ENCODE measurements at regions not wholly inside any gene's neighbourhood (a gene's known extent, or its start where the extent isn't known, plus 50 kb on each side); places are given as distances from the start of the nearest gene placed in this dataset.
A peak's percentile ranks its signal among the peaks of the same experiment; 100 is the strongest.
"Not testable (repeated sequence)": the region's sequence is repeated elsewhere in the genome, so short reads cannot be mapped to it uniquely, and the experiment has no call there.

- H3K4me1 ChIP-seq (ENCODE audit: control insufficient read depth, insufficient read depth, low read length); H3K27ac ChIP-seq (ENCODE audit: low read length); H3K9me3 ChIP-seq (ENCODE audit: control insufficient read depth, low read depth, low read length); H3K36me3 ChIP-seq (ENCODE audit: control insufficient read depth, insufficient read depth, low read length); H3K4me3 ChIP-seq (ENCODE audit: low read length); DNase-seq; H3K27me3 ChIP-seq (ENCODE audit: control insufficient read depth, insufficient read depth, low read length): not testable (repeated sequence)
- WGBS (ENCODE audit: insufficient coverage, low lambda C conversion rate), result no CpG with 5 or more reads among the region's 2 CpGs
These were observed 54.0 kb downstream of the ZCCHC13 start for GRCh38 chrX:74358013-74358412.

- Histone ChIP-seq H3K9me3 (ENCODE audit: control insufficient read depth, low read depth, low read length) (no peaks in the 10 kb centered on the region), H3K4me1 (ENCODE audit: control insufficient read depth, insufficient read depth, low read length) (no peaks in the 10 kb centered on the region), H3K36me3 (ENCODE audit: control insufficient read depth, insufficient read depth, low read length) (no peaks in the 10 kb centered on the region), H3K27ac (ENCODE audit: low read length) (no peak overlapping the region), H3K4me3 (ENCODE audit: low read length) (no peak overlapping the region), H3K27me3 (ENCODE audit: control insufficient read depth, insufficient read depth, low read length) (no peaks in the 10 kb centered on the region)
- no CpG with 5 or more reads among the region's 1 CpG for WGBS (ENCODE audit: insufficient coverage, low lambda C conversion rate)
- DNase-seq, result no peak
These were observed 57.4 kb upstream of the SLC16A2 start for GRCh38 chrX:74363914-74364313.

- Histone ChIP-seq H3K27me3 (ENCODE audit: control insufficient read depth, insufficient read depth, low read length) (no peaks in the 10 kb centered on the region), H3K4me3 (ENCODE audit: low read length) (no peak overlapping the region)
These were observed 51.6 kb upstream of the SLC16A2 start for GRCh38 chrX:74369666-74370065.

GRCh38 chrX:74370487-74370886, 50.8 kb upstream of the SLC16A2 start:
- no peaks in the 10 kb centered on the region for H3K4me1 ChIP-seq (ENCODE audit: control insufficient read depth, insufficient read depth, low read length)
- H3K27ac ChIP-seq (ENCODE audit: low read length), result no peak overlapping the region
- peak; percentile 4 to 39 for DNase-seq
- H3K36me3 ChIP-seq (ENCODE audit: control insufficient read depth, insufficient read depth, low read length), result no peaks in the 10 kb centered on the region
- H3K9me3 ChIP-seq (ENCODE audit: control insufficient read depth, low read depth, low read length), result no peaks in the 10 kb centered on the region
- no peaks in the 10 kb centered on the region for H3K27me3 ChIP-seq (ENCODE audit: control insufficient read depth, insufficient read depth, low read length)
- no peak overlapping the region for H3K4me3 ChIP-seq (ENCODE audit: low read length)

More at GRCh38 chrX:74369666-74370065, 51.6 kb upstream of the SLC16A2 start:
- Histone ChIP-seq H3K9me3 (ENCODE audit: control insufficient read depth, low read depth, low read length) (no peaks in the 10 kb centered on the region), H3K36me3 (ENCODE audit: control insufficient read depth, insufficient read depth, low read length) (no peaks in the 10 kb centered on the region), H3K4me1 (ENCODE audit: control insufficient read depth, insufficient read depth, low read length) (no peaks in the 10 kb centered on the region), H3K27ac (ENCODE audit: low read length) (no peak overlapping the region)
- DNase-seq, result no peak
- WGBS (ENCODE audit: insufficient coverage, low lambda C conversion rate), result no CpG with 5 or more reads among the region's 1 CpG

- H3K27me3 ChIP-seq (ENCODE audit: control insufficient read depth, insufficient read depth, low read length), result no peaks in the 10 kb centered on the region
- no peak overlapping the region for H3K4me3 ChIP-seq (ENCODE audit: low read length)
- no peak overlapping the region for H3K27ac ChIP-seq (ENCODE audit: low read length)
- WGBS (ENCODE audit: insufficient coverage, low lambda C conversion rate), result 100% methylated on average over 1 of the region's 4 CpGs
- no peak for DNase-seq
- H3K4me1 ChIP-seq (ENCODE audit: control insufficient read depth, insufficient read depth, low read length), result no peaks in the 10 kb centered on the region
- H3K36me3 ChIP-seq (ENCODE audit: control insufficient read depth, insufficient read depth, low read length), result no peaks in the 10 kb centered on the region
- H3K9me3 ChIP-seq (ENCODE audit: control insufficient read depth, low read depth, low read length), result no peaks in the 10 kb centered on the region
These were observed 49.7 kb upstream of the SLC16A2 start for GRCh38 chrX:74371425-74372222.
